Activated effector memory CD4-positive, alpha-beta T cell treated with anti-CD3 and anti-CD28 coated beads, Interleukin-2, amount 50 U/mL, for 16 hours (primary cell): ENCODE measurements at regions not wholly inside any gene's neighbourhood (a gene's known extent, or its start where the extent isn't known, plus 50 kb on each side); places are given as distances from the start of the nearest gene placed in this dataset.
"Not testable (repeated sequence)": the region's sequence is repeated elsewhere in the genome, so short reads cannot be mapped to it uniquely, and the experiment has no call there.

ENCODE experiments used
- DNase-seq: peaks from one replicate; pipeline ENCODE4 v3.0.0-alpha.2; 2020

GRCh38 chr2:144920755-144921530 is 401.0 kb upstream of the ZEB2 start:
- no peak for DNase-seq

GRCh38 chr2:144914622-144915318 is 394.9 kb upstream of the ZEB2 start:
- no peak for DNase-seq

- DNase-seq, result no peak
Observed at GRCh38 chr2:144914113-144914512, 394.2 kb upstream of the ZEB2 start.

- no peak for DNase-seq
Observed at GRCh38 chr2:144912206-144912605, 392.3 kb upstream of the ZEB2 start.

DNA sequence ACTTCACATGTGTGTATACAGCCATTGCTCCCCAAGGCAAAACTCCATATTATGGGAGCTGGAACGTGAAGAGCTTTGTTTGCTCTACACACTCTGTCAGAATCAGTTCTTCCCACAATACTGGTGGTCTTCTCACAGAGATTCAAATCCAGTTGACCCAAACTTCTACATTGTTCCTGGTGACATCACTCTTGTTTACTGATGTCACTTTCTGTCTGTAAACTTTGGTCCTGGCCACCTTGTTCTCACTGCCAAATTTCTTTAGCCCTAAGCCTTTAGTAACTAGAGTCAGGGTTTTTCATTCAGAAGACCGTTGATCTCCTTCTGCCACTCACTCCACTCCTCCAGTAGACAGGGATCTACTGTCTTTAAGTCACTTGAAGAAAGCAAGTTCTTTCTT is 386.0 kb upstream of the ZEB2 start:
- no peak for DNase-seq

DNA sequence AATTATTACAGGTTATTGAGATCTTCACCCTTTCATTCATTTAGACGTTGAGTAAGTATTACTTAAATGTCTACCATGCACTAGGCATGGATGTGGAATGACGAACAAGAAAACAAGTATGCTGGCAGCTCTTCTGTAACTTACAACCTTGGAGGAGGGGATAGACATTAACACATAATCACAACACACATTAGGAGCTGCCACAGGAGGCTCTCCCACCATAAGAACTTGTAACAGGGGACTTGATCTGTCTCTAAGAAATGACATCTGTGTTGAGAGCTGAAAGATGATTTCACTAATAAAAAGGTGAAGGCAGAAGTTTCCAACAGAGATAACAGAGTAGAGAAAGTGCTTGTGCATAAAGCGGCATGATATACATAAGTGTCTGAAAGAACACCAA is 384.7 kb upstream of the ZEB2 start:
- DNase-seq, result no peak

GRCh38 chr2:144903045-144903444 is 383.1 kb upstream of the ZEB2 start:
- DNase-seq, result not testable (repeated sequence)

GRCh38 chr2:144901386-144901785 is 381.5 kb upstream of the ZEB2 start:
- DNase-seq, result not testable (repeated sequence)

DNA sequence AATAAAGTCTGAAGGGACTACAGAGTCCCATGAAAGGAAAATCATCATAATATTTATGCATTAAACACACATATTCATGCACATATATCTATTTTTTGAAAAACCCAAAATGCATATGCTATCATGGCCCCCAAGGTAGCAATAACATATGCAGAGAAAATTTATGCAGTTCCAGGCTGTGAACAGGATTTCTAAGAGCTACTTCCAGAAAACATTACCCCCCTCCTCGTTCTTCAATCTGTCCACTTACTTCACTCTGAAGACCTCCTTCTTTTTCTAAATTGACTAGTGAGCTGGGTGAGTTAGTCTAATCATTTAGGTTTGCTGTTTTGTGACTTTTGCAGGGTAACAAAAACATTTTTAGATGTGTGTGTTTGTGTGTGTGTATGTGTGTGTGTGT is 376.4 kb upstream of the ZEB2 start:
- DNase-seq, result no peak

DNA sequence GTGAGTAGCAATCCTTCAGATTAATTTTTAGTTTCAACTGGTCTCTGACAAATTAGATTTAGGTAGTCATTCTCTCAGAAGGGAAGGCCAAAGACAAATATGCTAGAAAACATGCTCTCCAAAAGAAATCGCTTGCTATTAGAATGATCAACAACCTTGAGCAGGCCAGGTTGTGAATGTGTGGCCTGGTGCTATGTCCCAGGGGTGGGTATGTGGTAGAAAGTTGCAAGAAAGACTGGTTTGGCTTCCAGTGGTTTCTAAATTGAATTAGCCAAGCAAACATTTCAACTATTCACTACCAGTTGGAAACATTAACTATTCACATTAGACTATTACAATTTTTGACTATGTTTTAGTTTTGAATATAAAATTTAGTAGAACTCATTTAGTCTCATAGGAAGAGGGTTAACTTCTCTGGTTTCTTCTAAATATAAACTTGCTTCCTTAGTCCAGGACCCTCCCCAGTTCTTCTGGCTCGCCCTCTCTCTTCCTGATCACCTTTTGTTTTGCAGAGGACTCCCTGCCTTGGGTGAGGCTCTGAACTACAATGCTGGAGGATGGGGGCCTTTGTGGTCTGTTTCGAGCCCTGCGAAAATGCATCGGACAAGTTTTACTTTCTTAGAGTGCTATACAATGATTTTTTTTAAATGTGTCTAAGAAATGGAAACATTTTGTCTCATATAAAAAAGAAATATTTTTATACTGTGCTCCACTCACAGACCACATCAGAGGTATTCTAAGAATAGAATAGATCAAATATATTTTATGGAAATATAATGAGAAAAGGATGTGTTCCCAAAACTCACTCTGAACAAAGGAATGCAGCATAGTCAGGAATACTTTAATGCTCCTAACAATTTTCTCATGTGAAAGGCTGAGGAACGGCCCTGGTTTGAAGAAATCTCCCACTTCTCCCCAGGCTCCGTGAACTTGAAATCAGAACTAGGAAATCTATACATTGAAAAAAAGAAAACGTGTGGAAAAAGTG is 375.0 kb upstream of the ZEB2 start:
- no peak for DNase-seq

GRCh38 chr2:144893464-144893863 is 373.5 kb upstream of the ZEB2 start:
- DNase-seq, result no peak

- DNase-seq, result no peak
Observed at GRCh38 chr2:144890828-144891227, 370.9 kb upstream of the ZEB2 start.

GRCh38 chr2:144889348-144889747 is 369.4 kb upstream of the ZEB2 start:
- DNase-seq, result no peak

DNA sequence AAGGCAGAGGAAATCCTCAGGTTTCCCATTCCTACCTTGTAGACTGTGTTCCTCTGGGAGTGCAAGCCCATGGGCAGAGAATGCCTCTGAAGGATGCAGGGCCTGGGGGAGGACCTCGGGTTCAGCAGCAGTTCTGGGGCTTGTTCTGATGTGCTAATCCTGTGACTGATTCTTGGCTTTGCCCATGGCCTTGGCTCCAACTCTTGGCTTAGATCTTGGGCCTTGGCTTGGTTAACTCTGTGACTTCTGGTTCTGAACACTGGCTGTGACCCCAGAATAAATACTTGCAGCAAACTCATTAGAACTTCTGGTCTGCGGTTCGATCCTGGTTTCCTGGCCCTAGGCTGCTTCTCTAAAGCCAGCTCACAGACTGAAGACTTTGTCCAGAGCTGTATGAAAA is 366.9 kb upstream of the ZEB2 start:
- DNase-seq, result no peak

GRCh38 chr2:144877893-144878292 is 358.0 kb upstream of the ZEB2 start:
- no peak for DNase-seq

DNA sequence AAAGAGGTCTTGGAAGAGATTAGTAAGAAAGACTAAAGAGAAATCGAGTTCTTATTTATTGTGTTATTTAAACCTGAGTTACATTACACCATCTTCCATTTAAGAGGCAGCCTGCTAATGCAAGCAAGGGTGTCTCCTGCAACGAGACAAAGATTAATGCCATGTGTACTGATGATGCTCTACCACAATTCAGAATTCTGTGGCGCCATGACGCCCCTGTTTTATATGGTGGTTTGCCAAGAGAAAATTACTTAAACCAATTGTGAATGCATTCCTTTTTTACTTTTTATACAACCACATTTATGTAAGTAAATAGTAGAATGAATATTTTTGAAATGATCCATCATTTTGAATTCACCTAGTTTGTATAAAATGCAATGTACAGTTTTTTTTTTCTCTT is 356.1 kb upstream of the ZEB2 start:
- DNase-seq, result no peak

GRCh38 chr2:144875290-144875969 is 355.5 kb upstream of the ZEB2 start:
- DNase-seq, result no peak

DNA sequence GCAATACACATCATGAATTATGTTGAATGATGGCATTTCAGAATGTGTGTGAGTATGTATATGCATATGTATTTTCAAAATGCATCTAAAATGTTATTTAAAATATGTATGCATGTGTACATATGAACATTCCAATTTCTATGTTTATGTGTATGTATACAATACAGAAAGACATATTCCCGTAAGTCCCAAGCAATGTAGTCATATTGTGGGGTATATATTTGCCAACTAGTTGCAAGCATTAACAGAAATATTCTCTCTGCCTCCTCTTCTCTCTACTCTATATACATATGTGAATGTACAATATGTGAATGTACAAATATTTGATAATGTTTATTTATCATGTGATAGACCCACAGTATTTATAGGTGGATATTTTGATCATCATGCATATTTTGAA is 345.8 kb upstream of the ZEB2 start:
- DNase-seq, result no peak

GRCh38 chr2:144859716-144860115 is 339.8 kb upstream of the ZEB2 start:
- DNase-seq, result no peak

DNA sequence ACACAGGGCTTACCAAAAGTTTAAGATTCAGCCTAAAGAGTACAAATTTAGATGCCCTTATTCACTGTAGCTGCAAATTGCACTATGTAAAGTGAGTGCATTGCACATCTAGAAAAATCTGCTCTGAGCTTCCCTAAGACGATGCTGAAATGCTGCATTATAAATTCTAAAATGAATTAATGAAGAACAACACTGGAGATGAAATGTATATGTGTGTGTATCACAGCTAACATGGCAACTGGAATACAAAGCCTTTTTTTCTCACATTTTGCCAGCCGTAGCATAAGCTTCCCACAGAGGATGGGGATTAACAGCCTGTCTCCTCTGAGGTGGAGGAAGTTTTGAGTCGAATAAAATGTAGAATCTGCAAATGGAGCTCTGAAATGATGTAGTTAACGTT is 338.3 kb upstream of the ZEB2 start:
- no peak for DNase-seq

DNA sequence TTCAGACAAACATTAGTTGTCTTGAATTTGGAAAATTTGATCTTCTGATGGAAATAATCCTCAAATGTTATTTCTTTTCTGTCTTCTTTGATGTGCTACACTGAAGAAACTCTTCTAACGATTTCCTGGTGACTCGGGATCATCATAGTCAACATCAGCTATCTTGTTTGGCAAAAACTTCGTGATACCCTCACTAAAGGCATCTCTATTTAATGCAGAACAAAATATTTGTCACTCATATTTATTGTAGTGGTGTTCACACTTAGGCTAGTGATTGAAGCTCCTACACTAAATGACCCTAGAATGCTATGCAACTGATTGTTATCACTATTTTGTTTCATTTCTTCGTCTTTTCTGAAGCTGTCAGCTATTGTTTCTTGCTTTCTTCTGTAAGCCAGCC is 334.7 kb upstream of the ZEB2 start:
- no peak for DNase-seq

DNA sequence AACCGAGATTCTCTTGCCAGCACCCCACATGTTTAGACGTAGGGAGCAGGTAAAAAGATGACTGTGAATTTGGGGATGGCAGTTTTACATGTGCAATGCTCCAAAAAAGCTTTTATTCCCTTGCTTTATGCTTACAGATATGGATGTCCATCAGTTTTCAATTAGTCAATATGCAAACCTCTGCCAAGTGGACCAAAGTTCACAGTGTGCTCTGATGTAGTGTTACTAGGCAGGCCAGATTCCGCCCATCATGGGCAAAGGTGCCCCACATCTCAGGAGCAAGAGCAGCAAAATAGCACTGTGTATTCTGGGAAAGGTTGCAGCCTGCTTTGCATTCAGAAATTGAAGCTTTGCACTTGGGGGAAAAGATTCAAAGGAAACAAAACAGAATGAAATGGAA is 329.7 kb upstream of the ZEB2 start:
- no peak for DNase-seq

GRCh38 chr2:144848423-144848822 is 328.5 kb upstream of the ZEB2 start:
- DNase-seq, result no peak
